ENCODE measurements at regions not wholly inside any gene's neighbourhood (a gene's known extent, or its start where the extent isn't known, plus 50 kb on each side); places are given as distances from the start of the nearest gene placed in this dataset.

GRCh38 chr18:22628795-22629510 is 211.2 kb upstream of the CTAGE1 start:
- no peak for DNase-seq

- DNase-seq, result no peak
These were observed 213.3 kb upstream of the CTAGE1 start for GRCh38 chr18:22630980-22631379.

GRCh38 chr18:22632191-22632590 is 214.5 kb upstream of the CTAGE1 start:
- DNase-seq, result no peak

GRCh38 chr18:22634464-22634863 is 216.7 kb upstream of the CTAGE1 start:
- no peak for DNase-seq

GRCh38 chr18:22637787-22638186 is 220.1 kb upstream of the CTAGE1 start:
- DNase-seq, result no peak

GRCh38 chr18:22639026-22639463 is 221.3 kb upstream of the CTAGE1 start:
- DNase-seq, result no peak

- no peak for DNase-seq
These were observed 221.8 kb upstream of the CTAGE1 start for GRCh38 chr18:22639561-22639960.

- no peak for DNase-seq
These were observed 222.6 kb upstream of the CTAGE1 start for GRCh38 chr18:22640281-22640842.

GRCh38 chr18:22641958-22642357 is 224.2 kb upstream of the CTAGE1 start:
- DNase-seq, result no peak

GRCh38 chr18:22643731-22644130 is 226.0 kb upstream of the CTAGE1 start:
- DNase-seq, result no peak

- DNase-seq, result no peak
These were observed 232.5 kb upstream of the CTAGE1 start for GRCh38 chr18:22650247-22650646.

- no peak for DNase-seq
These were observed 239.9 kb upstream of the CTAGE1 start for GRCh38 chr18:22657619-22658018.

GRCh38 chr18:22658318-22658717 is 240.6 kb upstream of the CTAGE1 start:
- no peak for DNase-seq

GRCh38 chr18:22663378-22663777 is 245.7 kb upstream of the CTAGE1 start:
- DNase-seq, result no peak

- DNase-seq, result no peak
These were observed 248.8 kb upstream of the CTAGE1 start for GRCh38 chr18:22666411-22666940.

- DNase-seq, result no peak
These were observed 249.4 kb upstream of the CTAGE1 start for GRCh38 chr18:22667156-22667555.

GRCh38 chr18:22667616-22668422 is 250.1 kb upstream of the CTAGE1 start:
- peak; percentile 22 for DNase-seq

- DNase-seq, result no peak
These were observed 250.8 kb upstream of the CTAGE1 start for GRCh38 chr18:22668496-22668895.

- DNase-seq, result no peak
These were observed 253.2 kb upstream of the CTAGE1 start for GRCh38 chr18:22670914-22671313.

GRCh38 chr18:22673182-22673862 is 255.6 kb upstream of the CTAGE1 start:
- no peak for DNase-seq

- no peak for DNase-seq
These were observed 256.6 kb upstream of the CTAGE1 start for GRCh38 chr18:22674272-22674671.

- no peak for DNase-seq
These were observed 257.3 kb upstream of the CTAGE1 start for GRCh38 chr18:22675006-22675405.

GRCh38 chr18:22676423-22676822 is 256.7 kb upstream of the RBBP8 start:
- no peak for DNase-seq

Measured in hematopoietic multipotent progenitor cell treated with erythropoietin and hydrocortisone succinate and interleukin-3 and kit ligand, for 6 days (in vitro differentiated cells).